IMR-90 (cell line): ENCODE measurements at regions not wholly inside any gene's neighbourhood (a gene's known extent, or its start where the extent isn't known, plus 50 kb on each side); places are given as distances from the start of the nearest gene placed in this dataset.

Source experiments
- ATAC-seq: fragments of 200-7000 bp; cut with Tn5 transposase; 2 replicates; pipeline ENCODE4 v1.9.1; 2020; ENCODE audit warnings: low read depth, mild to moderate bottlenecking, moderate library complexity
- BruUV-seq: library from RNA; stranded (reverse); fragments of 400-500 nt; replicated peaks from 2 replicates; lab custom pipeline; 2021; lab: Mats Ljungman, UMichigan
- CTCF ChIA-PET: fragments of 300-600 bp; formaldehyde crosslinking; extraction: SDS; loops from one replicate; lab custom pipeline; 2021; ENCODE audit warnings: antibody characterized with exemption; lab: Yijun Ruan, JAX
- POLR2A ChIA-PET: fragments of 300-600 bp; sonication (Branson Sonifier 250); formaldehyde crosslinking; loops from one replicate; lab custom pipeline; 2022; ENCODE audit warnings: antibody characterized with exemption; ENCODE audit not compliant: unreplicated experiment; lab: Charles Lee
- DNase-seq: peaks from one replicate; pipeline ENCODE4 v3.0.0; 2013
- H2AFZ ChIP-seq: replicated peaks from 2 replicates; pipeline ENCODE3; 2013; ENCODE audit warnings: low read length, mild to moderate bottlenecking; ENCODE audit not compliant: poor library complexity
- H2AK5ac ChIP-seq: 2 replicates; pipeline ENCODE4 v1.6.1; 2013; ENCODE audit warnings: low read depth, low read length, inconsistent platforms
- H2AK9ac ChIP-seq: replicated peaks from 2 replicates; pipeline ENCODE3; 2013; ENCODE audit warnings: mild to moderate bottlenecking, low read depth, low read length, moderate library complexity; ENCODE audit not compliant: poor library complexity
- H2BK120ac ChIP-seq: 2 replicates; pipeline ENCODE4 v1.6.1; 2013; ENCODE audit warnings: low read depth, low read length, inconsistent platforms
- H2BK15ac ChIP-seq: 3 replicates; pipeline ENCODE4 v1.6.1; 2013; ENCODE audit warnings: low read depth, low read length, inconsistent platforms
- H2BK20ac ChIP-seq: 2 replicates; pipeline ENCODE4 v1.6.1; 2013; ENCODE audit warnings: low read depth, mild to moderate bottlenecking, inconsistent platforms, low read length, moderate library complexity
- H2BK5ac ChIP-seq: 2 replicates; pipeline ENCODE4 v1.6.1; 2013; ENCODE audit warnings: mild to moderate bottlenecking, low read depth, low read length, inconsistent platforms; ENCODE audit not compliant: poor library complexity, severe bottlenecking
- H3K14ac ChIP-seq: replicated peaks from 2 replicates; pipeline ENCODE4 v1.6.1; 2013; ENCODE audit warnings: low read depth, low read length, inconsistent platforms
- H3K18ac ChIP-seq: 2 replicates; pipeline ENCODE4 v1.6.1; 2013; ENCODE audit warnings: low read depth, low read length, control low read depth
- H3K23ac ChIP-seq: 2 replicates; pipeline ENCODE4 v1.6.1; 2013; ENCODE audit warnings: low read depth, low read length, inconsistent platforms
- H3K27ac ChIP-seq: 2 replicates; pipeline ENCODE4 v1.5.1; 2013; ENCODE audit warnings: mild to moderate bottlenecking, control low read depth, low read length; ENCODE audit not compliant: insufficient read depth
- H3K27me3 ChIP-seq: 2 replicates; pipeline ENCODE4 v1.6.1; 2013; ENCODE audit warnings: low read length; ENCODE audit not compliant: control insufficient read depth, insufficient read depth
- H3K36me3 ChIP-seq: 2 replicates; pipeline ENCODE4 v1.6.1; 2013; ENCODE audit warnings: low read length, mixed read lengths; ENCODE audit not compliant: control insufficient read depth, insufficient read depth
- H3K4ac ChIP-seq: 2 replicates; pipeline ENCODE4 v1.6.1; 2013; ENCODE audit warnings: low read depth, low read length, inconsistent platforms
- H3K4me1 ChIP-seq: 2 replicates; pipeline ENCODE4 v1.6.1; 2013; ENCODE audit warnings: low read length, mixed read lengths; ENCODE audit not compliant: control insufficient read depth, insufficient read depth
- H3K4me2 ChIP-seq: 2 replicates; pipeline ENCODE4 v1.6.1; 2013; ENCODE audit warnings: low read depth, mild to moderate bottlenecking, control low read depth, low read length, moderate library complexity
- H3K4me3 ChIP-seq: 2 replicates; pipeline ENCODE4 v1.5.1; 2013; ENCODE audit warnings: low read depth, mild to moderate bottlenecking, control low read depth, low read length, moderate library complexity; ENCODE audit not compliant: insufficient read depth
- H3K56ac ChIP-seq: 2 replicates; pipeline ENCODE4 v1.6.1; 2013; ENCODE audit warnings: low read length, inconsistent platforms; ENCODE audit not compliant: insufficient read depth; ENCODE audit errors: extremely low read depth
- H3K79me1 ChIP-seq, 2 experiments: 2 replicates each; pipeline ENCODE4 v1.6.1; 2013; ENCODE audit warnings: low read length in 2 of 2, inconsistent platforms in 1 of 2, low read depth in 1 of 2
- H3K9ac ChIP-seq: 2 replicates; pipeline ENCODE4 v1.6.1; 2013; ENCODE audit warnings: low read depth, low read length, control low read depth
- H3K9me1 ChIP-seq: 2 replicates; pipeline ENCODE4 v1.6.1; 2013; ENCODE audit warnings: low read length, inconsistent platforms; ENCODE audit not compliant: insufficient read depth
- H3K9me3 ChIP-seq: 2 replicates; pipeline ENCODE4 v1.6.1; 2013; ENCODE audit warnings: low read length; ENCODE audit not compliant: control insufficient read depth, insufficient read depth
- H4K20me1 ChIP-seq: 2 replicates; pipeline ENCODE4 v1.6.1; 2013; ENCODE audit warnings: low read length, inconsistent platforms; ENCODE audit not compliant: insufficient read depth
- H4K5ac ChIP-seq: 2 replicates; pipeline ENCODE4 v1.6.1; 2013; ENCODE audit warnings: mild to moderate bottlenecking, low read depth, low read length, control low read depth
- H4K8ac ChIP-seq, 2 experiments: 2 replicates each; pipeline ENCODE4 v1.6.1; 2013; ENCODE audit warnings: low read depth in 2 of 2, low read length in 2 of 2, control low read depth in 1 of 2, inconsistent platforms in 1 of 2
- H4K91ac ChIP-seq: 2 replicates; pipeline ENCODE4 v1.6.1; 2013; ENCODE audit warnings: low read depth, low read length, inconsistent platforms; ENCODE audit not compliant: insufficient read depth
- BHLHE40 ChIP-seq: fragments of 150-350 bp; IDR thresholded peaks from 2 replicates; pipeline ENCODE4 v1.6.1; 2016; ENCODE audit warnings: mild to moderate bottlenecking, low read depth, low read length
- CEBPB ChIP-seq: IDR thresholded peaks from 2 replicates; pipeline ENCODE4 v1.6.1; 2012; ENCODE audit warnings: low read depth, low read length, improper control_type of control experiment
- FOS ChIP-seq: fragments of 150-350 bp; IDR thresholded peaks from 2 replicates; pipeline ENCODE4 v1.6.1; 2016; ENCODE audit warnings: low read depth, low read length
- MAFK ChIP-seq: IDR thresholded peaks from 2 replicates; pipeline ENCODE4 v1.6.1; 2012; ENCODE audit warnings: low read depth, low read length, improper control_type of control experiment
- MAZ ChIP-seq: IDR thresholded peaks from 2 replicates; pipeline ENCODE4 v1.6.1; 2012; ENCODE audit warnings: low read depth, mild to moderate bottlenecking, low read length, improper control_type of control experiment, moderate library complexity, borderline replicate concordance
- NFE2L2 ChIP-seq: fragments of 150-350 bp; IDR thresholded peaks from 2 replicates; pipeline ENCODE4 v1.6.1; 2016; ENCODE audit warnings: low read depth, mild to moderate bottlenecking, low read length
- RAD21 ChIP-seq: IDR thresholded peaks from 2 replicates; pipeline ENCODE4 v1.6.1; 2012; ENCODE audit warnings: low read length, improper control_type of control experiment
- RCOR1 ChIP-seq: IDR thresholded peaks from 2 replicates; pipeline ENCODE4 v1.6.1; 2012; ENCODE audit warnings: mild to moderate bottlenecking, low read length, improper control_type of control experiment; ENCODE audit not compliant: insufficient replicate concordance
- RFX5 ChIP-seq: IDR thresholded peaks from 2 replicates; pipeline ENCODE4 v1.8.0; 2012; ENCODE audit warnings: low read depth, mild to moderate bottlenecking, low read length, moderate library complexity
- SMC3 ChIP-seq: fragments of 150-350 bp; IDR thresholded peaks from 2 replicates; pipeline ENCODE4 v1.6.1; 2016; ENCODE audit warnings: low read depth, mild to moderate bottlenecking, antibody characterized with exemption, low read length, moderate library complexity
- WGBS, 2 experiments: methylation state at CpG; one replicate each; pipeline versions ENCODE4 v1.1.5 to v1.1.7; 2013; ENCODE audit warnings: missing lambda C conversion rate in 2 of 2; ENCODE audit not compliant: insufficient read length in 1 of 2; ENCODE audit errors: extremely low coverage in 2 of 2; 5-methylcytosine and 5-hydroxymethylcytosine counted together
- dilution Hi-C: fragments of 300-500 bp; cut with HindIII; formaldehyde crosslinking; loops from one replicate; pipeline ENCODE4 v1.14.3; 2018; ENCODE audit warnings: low sequenced_read_pairs; ENCODE audit not compliant: unreplicated experiment
- in situ Hi-C: fragments of 300-500 bp; cut with MboI; formaldehyde crosslinking; loops from 3 replicates; pipeline ENCODE4 v1.14.3; 2019; ENCODE audit warnings: low sequenced_read_pairs, inconsistent platforms, mixed read lengths
- intact Hi-C: fragments of 100-400 bp; cut with micrococcal nuclease; formaldehyde crosslinking; loops from 2 replicates; pipeline ENCODE4 v1.10.0; 2022
- TF ChIP-seq, protein P1 (sequence below): conservative IDR thresholded peaks from 2 replicates; pipeline ENCODE4 v1.5.1; 2012; ENCODE audit warnings: mild to moderate bottlenecking, low read depth, low read length, improper control_type of control experiment
- TF ChIP-seq, protein P2 (sequence below): fragments of 150-350 bp; IDR thresholded peaks from 2 replicates; pipeline ENCODE4 v1.6.1; 2016; ENCODE audit warnings: low read depth, mild to moderate bottlenecking, low read length, moderate library complexity, borderline replicate concordance
- TF ChIP-seq, protein P3 (sequence below): fragments of 150-350 bp; IDR thresholded peaks from 2 replicates; pipeline ENCODE4 v1.6.1; 2017; ENCODE audit warnings: mild to moderate bottlenecking, antibody characterized with exemption, low read length, low read depth

DNA sequence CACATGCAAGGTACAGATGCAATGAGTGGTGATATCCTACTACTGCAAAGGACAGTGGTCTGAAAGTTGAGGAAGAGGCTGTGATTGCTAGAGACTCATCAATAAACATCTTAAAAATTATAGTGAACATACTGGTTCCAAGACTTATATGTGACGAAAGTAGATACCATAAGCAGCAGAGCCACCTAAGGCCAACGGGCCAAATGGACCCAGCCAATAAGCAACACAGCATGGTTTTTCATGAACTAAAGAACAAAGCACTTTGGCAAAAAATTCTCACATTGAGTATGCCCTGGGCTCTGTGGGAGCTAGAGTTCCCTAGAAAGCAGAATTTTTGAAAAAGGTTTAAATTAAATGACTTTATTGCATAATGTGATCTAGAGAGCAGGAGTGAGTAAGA is 272.1 kb downstream of the SI start:
- no peak overlapping the region for H3K9ac ChIP-seq
- H4K20me1 ChIP-seq, result no peaks in the 10 kb centered on the region
- ATAC-seq, result no peak
- no peak overlapping the region for H2BK15ac ChIP-seq
- intact Hi-C loops, result no loop called here
- no peak overlapping the region for H3K27ac ChIP-seq
- POLR2A ChIA-PET, result no interaction called here
- H3K9me3 ChIP-seq, result peaks cover 8% of the 10 kb centered on the region
- H2AK9ac ChIP-seq, result no peak overlapping the region
- H2AFZ ChIP-seq, result no peak overlapping the region
- no peak overlapping the region for H2BK120ac ChIP-seq
- DNase-seq, result no peak
- H3K27me3 ChIP-seq, result no peaks in the 10 kb centered on the region
- no peak overlapping the region for H2BK5ac ChIP-seq
- H3K14ac ChIP-seq, result no peak overlapping the region
- H3K36me3 ChIP-seq, result no peaks in the 10 kb centered on the region
- no TSS peak for BruUV-seq
- no peaks in the 10 kb centered on the region for H3K79me1 ChIP-seq
- TF ChIP-seq BHLHE40 (no peak), MAZ (no peak), RAD21 (no peak), CEBPB (no peak), FOS (no peak), MAFK (no peak), NFE2L2 (no peak), SMC3 (no peak), RCOR1 (no peak), RFX5 (no peak)
- TF ChIP-seq, protein P1, sequence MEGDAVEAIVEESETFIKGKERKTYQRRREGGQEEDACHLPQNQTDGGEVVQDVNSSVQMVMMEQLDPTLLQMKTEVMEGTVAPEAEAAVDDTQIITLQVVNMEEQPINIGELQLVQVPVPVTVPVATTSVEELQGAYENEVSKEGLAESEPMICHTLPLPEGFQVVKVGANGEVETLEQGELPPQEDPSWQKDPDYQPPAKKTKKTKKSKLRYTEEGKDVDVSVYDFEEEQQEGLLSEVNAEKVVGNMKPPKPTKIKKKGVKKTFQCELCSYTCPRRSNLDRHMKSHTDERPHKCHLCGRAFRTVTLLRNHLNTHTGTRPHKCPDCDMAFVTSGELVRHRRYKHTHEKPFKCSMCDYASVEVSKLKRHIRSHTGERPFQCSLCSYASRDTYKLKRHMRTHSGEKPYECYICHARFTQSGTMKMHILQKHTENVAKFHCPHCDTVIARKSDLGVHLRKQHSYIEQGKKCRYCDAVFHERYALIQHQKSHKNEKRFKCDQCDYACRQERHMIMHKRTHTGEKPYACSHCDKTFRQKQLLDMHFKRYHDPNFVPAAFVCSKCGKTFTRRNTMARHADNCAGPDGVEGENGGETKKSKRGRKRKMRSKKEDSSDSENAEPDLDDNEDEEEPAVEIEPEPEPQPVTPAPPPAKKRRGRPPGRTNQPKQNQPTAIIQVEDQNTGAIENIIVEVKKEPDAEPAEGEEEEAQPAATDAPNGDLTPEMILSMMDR, result no peak
- TF ChIP-seq, protein P2, sequence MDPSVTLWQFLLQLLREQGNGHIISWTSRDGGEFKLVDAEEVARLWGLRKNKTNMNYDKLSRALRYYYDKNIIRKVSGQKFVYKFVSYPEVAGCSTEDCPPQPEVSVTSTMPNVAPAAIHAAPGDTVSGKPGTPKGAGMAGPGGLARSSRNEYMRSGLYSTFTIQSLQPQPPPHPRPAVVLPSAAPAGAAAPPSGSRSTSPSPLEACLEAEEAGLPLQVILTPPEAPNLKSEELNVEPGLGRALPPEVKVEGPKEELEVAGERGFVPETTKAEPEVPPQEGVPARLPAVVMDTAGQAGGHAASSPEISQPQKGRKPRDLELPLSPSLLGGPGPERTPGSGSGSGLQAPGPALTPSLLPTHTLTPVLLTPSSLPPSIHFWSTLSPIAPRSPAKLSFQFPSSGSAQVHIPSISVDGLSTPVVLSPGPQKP, result no peak
- TF ChIP-seq, protein P3, sequence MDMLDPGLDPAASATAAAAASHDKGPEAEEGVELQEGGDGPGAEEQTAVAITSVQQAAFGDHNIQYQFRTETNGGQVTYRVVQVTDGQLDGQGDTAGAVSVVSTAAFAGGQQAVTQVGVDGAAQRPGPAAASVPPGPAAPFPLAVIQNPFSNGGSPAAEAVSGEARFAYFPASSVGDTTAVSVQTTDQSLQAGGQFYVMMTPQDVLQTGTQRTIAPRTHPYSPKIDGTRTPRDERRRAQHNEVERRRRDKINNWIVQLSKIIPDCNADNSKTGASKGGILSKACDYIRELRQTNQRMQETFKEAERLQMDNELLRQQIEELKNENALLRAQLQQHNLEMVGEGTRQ, result no peak
- no peak overlapping the region for H3K23ac ChIP-seq
- H2BK20ac ChIP-seq, result no peak overlapping the region
- H3K4me3 ChIP-seq, result no peak overlapping the region
- no peaks in the 10 kb centered on the region for H3K4me1 ChIP-seq
- H3K56ac ChIP-seq, result no peak overlapping the region
- H4K8ac ChIP-seq, result no peak overlapping the region
- in situ Hi-C loops, result no loop called here
- dilution Hi-C loops, result no loop called here
- WGBS, 2 experiments, result no CpG with 5 or more reads among the region's 2 CpGs
- CTCF ChIA-PET, result no interaction called here
- H3K9me1 ChIP-seq, result no peaks in the 10 kb centered on the region
- H3K18ac ChIP-seq, result no peak overlapping the region
- no peak overlapping the region for H3K4me2 ChIP-seq
- no peak overlapping the region for H4K91ac ChIP-seq
- no peak overlapping the region for H4K5ac ChIP-seq
- H3K4ac ChIP-seq, result no peak overlapping the region
- no peak overlapping the region for H2AK5ac ChIP-seq
